ENCODE measurements at regions not wholly inside any gene's neighbourhood (a gene's known extent, or its start where the extent isn't known, plus 50 kb on each side); places are given as distances from the start of the nearest gene placed in this dataset.

DNA sequence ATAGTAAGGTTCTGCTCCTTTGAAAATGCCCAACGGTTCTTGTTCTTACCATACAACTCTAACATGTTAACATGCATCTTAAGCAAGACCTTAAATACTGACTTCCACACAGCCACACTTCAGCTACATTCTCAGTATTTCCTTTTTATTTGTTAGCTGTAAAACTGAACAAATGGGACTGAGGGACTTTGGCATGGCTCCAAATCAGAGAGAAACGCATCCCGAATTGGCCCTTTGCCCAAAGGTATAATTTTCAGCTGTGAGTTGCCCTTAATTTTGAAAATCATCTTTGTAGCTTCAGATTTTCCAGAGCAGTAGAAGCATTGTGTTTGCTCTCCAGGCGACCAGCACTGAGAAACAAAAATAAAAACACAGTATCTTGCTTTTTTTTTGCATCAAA is 56.4 kb downstream of the NEUROD6 start:
- DNase-seq (ENCODE audit: low spot score), result no peak

DNA sequence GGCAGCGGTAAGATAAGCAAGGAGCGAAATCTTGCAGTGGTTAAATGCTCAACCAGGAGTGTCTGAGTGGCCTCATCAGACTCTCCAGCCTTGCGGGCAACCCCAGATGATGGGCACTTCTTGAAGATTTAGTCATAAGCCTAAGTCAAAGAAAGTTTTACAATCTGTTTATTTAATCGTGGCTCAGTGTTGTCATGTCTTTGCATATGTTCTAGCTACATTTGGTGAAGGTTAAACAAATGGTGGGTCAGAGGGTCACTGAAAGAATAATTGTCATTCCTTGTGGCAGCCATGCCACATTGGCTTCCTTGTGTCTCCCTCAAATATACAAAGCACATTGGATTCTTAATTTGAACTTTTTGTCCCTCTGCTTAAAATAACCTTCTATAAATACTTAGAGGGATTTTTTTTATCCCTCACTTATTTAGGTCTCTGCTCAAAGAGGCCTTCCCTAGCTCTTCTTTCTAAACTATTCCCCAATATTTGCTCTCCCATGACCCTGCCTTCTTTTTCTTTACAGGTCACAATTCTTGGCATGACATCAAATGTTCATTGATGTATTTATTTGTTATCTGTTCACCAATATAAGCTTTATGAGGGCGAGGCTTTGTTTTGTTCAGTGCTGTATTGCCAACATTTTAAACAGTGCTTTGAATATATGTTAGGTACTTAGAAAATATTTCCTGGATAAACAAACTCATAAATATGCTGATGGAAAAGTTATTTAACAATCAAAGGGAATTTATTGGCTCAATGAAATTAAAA is 68.7 kb downstream of the NEUROD6 start:
- no peak for DNase-seq (ENCODE audit: low spot score)

DNA sequence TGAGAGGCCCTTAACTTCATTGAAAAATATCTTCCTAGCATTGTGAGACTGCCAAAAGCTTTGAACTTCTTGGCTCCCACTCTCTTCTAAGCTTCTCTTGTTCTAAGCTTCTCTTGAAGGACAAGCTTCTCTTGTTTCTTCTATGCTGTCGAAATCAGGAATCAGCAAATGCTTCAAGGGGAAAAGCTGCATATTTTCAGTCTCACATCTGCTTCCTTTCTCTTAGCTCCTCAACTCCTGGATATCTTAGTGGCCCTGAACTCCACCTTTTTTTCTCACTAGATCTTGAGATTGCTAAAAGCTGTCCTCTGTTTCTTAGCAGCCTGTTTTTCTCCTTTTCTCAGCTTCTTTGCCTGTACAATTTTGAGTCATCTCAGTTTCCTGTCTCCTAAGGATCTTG is 73.0 kb downstream of the NEUROD6 start:
- DNase-seq (ENCODE audit: low spot score), result no peak

DNA sequence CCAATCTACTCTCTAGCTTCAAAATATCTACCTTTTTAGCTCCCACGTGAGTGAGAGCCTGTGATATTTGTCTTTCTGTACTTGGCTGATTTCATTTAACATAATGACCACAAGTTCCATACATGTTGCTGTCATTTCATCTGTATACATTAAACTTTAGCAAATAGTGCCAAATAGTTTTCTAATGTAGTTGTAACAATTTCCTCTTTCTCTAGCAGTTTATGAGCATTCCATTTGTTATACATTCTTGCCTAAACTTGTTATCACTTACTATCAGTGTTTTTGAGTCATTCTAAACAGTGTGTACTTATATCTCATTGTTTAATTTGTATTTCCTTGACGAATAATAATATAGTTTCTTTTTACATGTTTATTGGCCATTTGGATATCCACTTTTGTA is 77.2 kb downstream of the NEUROD6 start:
- DNase-seq (ENCODE audit: low spot score), result no peak

DNA sequence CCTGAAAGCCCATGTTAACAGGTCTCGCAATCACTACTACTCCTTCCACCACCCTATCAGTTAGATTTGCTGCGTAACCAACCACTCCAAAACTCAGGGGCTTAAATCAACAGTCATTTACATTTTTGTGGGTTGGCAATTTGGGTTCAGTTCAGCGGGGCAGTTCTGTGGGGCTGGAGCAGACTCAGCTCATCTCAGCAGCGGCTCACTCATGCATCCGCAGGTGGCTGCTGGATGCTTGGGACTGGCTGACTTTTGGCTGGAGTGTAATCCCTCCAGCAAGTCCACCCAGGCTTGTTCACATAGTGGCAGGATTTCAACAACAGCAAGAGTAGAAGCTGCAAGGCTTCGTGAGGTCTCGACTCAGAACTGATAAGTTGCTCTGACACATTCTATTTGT is 79.2 kb downstream of the NEUROD6 start:
- DNase-seq (ENCODE audit: low spot score), result no peak

DNA sequence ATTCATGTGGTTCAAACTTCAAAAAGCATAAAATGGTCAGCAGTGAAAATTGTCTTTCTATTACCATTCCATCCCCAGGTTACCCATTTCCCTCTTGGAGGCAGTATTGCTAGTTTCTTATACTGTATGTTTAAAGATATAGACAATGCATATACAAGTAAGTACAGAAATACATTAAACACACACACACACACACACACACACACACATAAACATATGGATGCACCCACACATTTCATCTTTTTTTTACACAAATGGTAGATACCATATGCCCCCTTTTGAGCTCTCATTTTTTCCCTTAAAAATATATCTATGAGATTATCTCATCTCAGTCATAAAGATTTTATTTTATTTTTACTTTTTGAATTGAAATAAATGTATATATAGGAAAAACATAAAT is 79.7 kb downstream of the NEUROD6 start:
- DNase-seq (ENCODE audit: low spot score), result no peak

DNA sequence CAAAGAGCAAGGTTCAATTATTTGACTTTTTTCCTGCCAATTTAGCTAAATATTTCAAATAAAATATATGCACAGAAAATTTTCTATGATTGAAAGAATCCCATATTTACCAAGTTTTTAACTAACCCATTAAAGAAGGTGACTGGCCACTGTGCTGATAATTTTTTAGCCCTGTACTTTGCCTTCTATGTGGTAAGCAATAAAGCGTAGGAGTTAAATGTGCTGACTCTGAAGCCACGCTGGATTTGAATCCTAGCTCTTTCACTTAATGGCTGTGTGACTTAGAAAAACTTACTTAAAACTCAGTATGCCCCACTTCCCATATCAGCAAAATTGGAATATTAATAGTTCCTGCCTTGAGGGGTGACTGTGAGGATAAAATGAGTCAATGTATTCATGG is 82.1 kb downstream of the NEUROD6 start:
- DNase-seq (ENCODE audit: low spot score), result no peak

DNA sequence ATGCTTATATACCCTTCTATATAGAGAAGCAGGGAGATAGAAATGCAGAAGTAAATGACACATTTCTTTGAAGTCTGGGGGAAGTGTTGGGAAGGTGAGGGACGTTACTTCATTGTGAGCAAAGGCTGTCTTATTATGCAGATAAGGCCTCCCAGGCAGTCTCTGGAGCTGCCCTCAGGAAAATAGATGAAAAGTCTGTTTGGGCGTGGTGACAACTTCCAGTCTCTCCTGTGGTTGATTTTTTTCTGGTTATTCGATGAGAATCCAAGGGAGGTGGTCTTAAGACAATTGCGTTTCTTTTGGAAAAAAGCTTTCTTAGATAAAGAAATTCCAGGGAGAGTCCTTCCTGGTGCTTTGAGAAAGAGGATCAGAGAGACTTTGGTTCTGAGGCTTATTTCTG is 84.0 kb downstream of the NEUROD6 start:
- DNase-seq (ENCODE audit: low spot score), result no peak

DNA sequence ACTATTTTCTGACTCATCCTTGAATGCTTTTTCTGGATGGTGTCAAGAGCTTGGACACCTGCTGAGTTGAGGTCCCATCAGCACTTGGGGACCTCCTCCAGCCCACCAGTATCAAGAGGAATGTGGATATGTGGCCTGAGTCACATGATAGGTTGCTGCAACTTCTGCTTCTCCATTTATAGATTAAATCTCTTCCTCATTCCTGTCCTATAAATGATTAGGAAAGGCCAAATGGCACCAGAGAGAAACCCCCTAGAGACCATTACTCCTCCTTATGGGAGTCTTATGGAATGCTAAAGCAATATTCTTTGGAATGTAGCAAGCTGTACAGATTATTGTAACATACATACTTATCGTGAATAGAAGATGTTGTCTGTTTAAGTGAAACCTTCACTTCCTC is 85.6 kb downstream of the NEUROD6 start:
- no peak for DNase-seq (ENCODE audit: low spot score)

DNA sequence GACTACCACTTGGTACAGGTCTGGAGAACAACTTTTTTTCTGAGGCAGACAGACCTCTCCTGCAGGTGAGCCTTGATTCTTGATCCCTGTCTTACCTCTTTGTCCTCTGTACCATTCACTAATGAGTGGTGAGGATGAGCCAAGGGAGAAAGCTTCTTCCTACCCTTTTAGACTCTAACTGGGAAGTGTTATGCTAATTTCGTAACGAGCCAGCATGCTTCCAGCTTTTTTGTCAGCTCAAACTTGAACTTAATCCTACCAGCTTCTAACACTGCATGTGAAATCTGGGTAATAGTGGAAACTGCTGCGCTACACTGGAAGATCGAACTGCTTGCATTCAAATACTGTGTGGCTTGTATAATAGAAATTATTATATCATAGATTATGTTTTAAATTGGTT is 87.0 kb downstream of the NEUROD6 start:
- DNase-seq (ENCODE audit: low spot score), result no peak

DNA sequence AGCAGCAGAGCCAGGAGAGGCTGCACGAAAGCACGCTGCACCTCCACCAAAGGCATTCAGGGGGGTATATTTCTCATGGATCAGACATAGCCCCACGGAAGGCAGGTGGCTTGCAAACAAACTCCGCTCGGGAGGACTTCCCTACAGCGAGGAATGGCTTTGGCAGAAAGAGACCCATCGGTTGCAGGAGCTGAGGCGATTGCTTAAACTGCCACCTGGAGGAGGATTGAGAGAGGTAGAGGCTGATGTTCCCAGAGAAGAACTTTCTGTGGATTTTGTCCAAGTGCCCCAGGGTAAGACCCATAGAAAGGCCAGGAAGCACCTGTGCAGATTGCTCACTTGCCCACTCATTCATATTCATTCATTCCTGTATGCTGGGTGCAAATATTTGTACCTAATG is 89.1 kb downstream of the NEUROD6 start:
- no peak for DNase-seq (ENCODE audit: low spot score)

DNA sequence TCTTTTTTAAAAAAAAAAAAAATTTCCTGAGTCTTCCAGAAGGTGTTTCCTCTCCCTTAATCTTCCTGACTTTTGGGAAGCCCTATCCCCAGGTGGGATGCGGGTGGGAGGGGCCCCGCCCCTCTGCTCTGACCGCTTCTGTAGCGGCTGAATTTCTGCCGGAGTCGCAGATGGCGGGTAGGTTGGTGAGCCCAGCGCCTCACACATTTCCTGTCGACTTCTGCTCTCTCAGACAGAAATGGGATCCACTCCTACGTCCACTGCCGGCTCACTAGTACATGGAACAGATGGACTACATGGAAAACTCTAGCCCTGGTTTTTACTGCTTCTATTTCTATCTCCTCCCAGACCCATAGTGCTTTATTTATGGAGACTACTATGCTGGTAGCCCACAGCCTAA is 90.9 kb downstream of the NEUROD6 start:
- no peak for DNase-seq (ENCODE audit: low spot score)

DNA sequence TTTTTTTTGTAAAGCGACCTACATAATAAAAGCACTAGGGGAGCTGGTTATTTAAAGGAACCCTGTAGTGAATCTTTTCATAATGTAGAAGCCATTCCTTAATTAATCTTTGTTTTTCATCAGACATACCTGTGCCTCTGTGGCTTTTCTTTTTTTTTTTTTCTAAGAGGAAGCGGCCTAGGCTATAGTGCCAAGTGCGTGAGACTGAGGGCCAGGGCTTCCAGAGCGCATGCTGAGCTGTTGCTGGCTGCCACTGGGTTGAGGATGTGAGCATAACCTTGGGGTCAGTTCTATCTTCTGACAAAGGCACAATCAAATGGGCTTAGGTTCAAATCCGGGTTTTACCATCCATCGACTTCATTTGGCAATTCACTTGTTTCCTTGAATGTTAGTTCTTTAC is 103.7 kb downstream of the NEUROD6 start:
- DNase-seq (ENCODE audit: low spot score), result no peak

DNA sequence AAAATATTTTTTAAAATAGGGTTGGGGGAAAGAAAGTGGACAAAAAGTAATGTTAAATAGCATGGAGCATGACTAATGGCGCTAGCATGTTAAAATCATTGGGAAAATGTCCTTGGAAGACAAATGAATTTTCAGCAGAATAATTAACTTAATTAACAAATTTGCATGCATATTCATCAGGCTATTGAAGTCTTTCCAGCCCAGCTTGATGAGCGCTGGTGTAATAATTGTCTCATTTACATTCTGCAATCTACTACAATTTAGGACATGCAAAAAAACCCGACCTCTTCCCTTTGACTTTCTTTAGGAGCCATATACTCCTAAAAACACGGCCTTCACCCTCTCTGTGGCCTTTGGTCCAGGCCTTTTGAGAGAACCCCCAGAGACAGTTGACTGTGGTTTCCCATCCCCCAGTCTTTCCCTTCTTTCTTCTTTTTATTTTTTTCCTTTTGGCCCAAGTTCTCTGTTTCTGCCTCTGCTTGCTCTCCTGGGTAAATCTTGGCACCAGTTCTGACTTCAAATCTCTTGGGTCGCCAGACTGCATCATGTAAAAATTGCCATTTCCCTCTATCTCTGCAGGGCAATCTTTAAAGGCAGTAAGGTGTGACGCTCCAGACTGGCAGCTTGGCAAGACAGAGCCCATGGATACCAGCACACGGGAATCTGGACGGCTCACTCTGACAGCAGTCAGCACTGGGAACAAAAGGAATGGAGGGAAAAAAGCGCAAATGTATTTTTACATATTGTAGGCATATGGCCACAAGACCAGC is 105.5 kb downstream of the NEUROD6 start:
- DNase-seq (ENCODE audit: low spot score), result no peak

DNA sequence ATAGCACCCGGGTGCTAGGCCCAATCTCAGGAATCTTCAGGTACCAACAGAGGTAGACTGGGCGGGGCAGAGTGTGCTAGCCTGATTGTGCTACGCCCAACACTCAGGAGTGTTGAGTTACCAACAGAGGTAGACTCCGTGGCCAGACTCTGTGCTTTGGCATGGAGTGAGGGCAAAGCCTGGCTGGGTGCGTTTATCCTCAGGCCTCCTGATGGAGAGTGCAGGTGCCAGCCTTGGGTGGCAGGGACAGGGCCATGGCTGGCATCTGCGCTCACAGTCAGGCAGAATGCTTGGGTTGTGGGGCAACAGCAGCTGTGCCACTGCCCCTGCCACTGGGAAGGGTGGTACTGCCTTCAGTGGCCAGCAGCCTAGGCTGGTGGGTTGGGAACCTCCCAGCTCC is 111.6 kb downstream of the NEUROD6 start:
- DNase-seq (ENCODE audit: low spot score), result no peak

DNA sequence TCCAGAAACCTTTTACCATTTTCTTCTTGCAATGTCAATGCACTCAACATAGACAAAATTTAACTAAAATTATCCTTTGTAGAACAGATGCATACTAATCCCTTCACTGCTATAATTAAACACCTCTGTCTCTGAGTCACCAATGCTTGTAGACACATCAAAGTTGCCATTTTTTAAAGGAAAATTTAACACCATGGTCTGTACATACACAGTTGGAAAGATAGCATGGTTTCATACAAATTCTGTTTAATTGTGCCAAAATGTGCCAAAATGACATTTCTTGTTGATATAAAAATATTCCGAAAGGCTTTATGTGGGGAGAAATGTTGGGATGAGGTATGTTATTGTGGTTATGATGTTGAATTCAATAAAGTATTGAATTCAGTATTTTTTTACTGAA is 125.8 kb downstream of the NEUROD6 start:
- no peak for DNase-seq (ENCODE audit: low spot score)

DNA sequence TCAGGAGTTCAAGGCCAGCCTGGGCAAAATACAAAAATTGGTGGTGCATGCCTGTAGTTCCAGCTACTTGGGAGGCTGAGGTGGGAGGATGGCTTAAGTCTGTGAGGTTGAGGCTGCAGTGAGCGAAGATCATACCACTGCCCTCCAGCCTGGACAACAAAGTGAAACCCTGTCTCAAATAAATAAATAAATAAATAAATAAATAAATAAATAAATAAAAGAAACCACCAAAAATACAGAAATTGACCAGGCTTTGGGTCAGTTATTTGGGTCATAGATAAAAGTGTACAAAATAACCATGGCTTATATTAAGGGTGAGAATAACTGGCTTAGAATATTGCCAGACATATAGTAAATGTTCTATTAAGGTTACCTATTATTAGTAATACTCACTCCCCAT is 129.2 kb downstream of the NEUROD6 start:
- no peak for DNase-seq (ENCODE audit: low spot score)

DNA sequence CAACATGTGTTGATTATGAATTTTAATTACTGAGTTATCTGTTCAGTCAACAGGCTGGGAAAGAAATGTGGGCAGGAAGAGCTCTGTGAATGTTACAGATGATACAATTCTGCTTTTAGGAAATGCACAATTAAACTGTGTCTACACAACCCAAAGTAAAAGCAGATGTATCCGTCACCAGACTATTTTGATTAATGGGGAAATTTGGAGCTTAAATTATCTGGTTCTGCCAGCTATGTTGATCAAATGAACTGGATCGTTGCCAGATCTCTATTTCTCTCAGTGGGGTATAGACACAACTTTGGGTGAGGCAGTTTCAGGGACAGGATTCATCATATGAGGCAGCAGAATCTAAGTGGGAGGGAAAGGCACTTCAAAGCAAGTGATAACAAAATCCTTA is 136.5 kb downstream of the NEUROD6 start:
- no peak for DNase-seq (ENCODE audit: low spot score)

DNA sequence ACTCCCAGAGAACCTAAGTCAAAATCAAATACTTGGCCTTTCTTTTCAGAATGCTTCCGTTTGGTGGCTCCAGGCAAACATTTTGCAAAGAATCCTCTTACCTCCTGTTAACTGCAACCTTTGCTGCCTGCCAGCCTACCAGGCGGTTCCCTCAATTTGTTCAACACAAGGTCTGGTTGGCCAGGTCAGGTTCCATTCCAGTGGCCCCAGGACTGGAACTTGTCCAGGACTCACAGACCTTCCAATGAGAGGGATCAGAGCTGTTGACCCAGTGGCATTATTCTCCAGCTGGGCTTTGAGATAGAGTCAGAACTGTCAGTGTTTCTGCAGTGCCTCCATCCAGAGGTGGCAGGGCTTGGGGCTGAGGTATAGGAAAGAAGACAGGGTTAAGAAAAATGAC is 137.0 kb downstream of the NEUROD6 start:
- no peak for DNase-seq (ENCODE audit: low spot score)

DNA sequence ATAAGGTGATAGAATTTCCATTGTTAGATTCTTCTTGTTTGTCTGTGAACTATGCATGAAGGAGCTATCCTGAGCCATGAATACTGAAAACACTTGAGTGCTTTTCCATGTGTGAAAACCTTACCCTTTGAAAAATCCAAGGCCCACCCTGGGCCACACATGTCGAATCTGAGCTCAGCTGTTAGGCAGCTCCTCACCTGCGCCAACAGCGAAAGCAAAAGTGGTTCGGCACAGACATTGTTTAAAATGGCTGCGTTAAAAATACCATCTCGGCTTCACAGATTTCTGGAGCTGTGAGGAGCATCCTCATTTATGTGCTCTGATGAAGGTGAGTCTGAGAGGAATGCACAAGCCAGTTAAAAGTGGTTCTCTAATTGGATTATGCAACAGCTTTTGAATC is 137.7 kb downstream of the NEUROD6 start:
- DNase-seq (ENCODE audit: low spot score), result no peak

DNA sequence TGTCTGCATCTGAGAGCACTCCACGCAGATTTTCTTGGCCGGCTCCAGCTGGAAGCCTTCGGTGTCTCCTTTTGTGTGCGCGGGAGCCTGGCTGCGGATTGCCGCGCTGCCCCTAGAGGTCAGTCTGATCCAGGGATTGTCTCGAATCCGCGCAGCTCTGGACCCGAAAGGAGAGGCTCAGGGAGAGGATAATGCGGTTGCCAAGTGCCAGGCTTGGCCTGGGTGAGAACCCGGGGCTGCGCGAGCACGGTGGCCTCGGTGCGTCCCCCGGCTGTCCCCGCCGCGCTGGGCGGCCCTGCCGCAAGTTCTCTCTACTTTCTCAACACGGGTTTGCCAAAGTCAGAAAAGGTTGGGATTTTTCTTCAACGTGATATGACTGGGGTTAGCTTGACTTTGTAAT is 140.9 kb downstream of the ADCYAP1R1 start:
- peak; percentile 44 for DNase-seq (ENCODE audit: low spot score)

DNA sequence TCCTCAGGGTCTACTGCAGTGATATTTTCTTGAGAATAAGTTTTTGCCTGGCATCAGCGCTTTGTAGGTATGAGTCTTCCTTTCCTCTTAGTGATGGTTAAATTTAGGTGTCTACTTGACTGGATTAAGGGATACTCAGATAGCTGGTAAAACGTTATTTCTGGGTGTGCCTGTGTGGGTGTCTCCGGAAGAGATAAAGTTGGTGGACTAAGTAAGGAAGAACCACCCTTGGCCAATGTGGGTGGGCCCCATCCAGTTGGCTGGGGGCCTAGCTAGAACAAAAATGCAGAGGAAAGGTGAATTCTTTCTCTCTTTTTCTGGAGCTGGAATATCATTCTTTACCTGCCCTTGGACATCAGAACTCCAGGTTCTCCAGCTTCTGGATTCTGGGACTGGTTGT is 138.8 kb downstream of the ADCYAP1R1 start:
- no peak for DNase-seq (ENCODE audit: low spot score)

DNA sequence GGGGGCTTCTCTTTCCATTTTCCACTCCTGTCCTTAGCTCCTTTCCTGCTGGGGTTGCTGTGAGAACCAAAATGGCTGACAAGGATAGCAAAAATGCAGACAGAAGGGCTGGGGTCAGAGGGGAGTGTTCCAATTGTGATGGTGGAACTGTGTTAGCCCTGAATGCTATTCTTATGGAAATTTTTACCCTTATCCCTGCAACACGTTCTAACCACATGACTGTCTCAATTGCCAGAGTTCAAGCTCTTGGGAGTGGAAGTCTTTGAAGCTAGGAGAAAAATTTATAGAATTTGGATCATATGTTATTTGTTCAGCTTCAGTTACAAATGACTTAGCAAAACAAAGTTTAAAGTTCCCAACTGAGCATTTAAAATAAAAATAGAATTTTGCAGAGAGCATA is 134.1 kb downstream of the ADCYAP1R1 start:
- no peak for DNase-seq (ENCODE audit: low spot score)

DNA sequence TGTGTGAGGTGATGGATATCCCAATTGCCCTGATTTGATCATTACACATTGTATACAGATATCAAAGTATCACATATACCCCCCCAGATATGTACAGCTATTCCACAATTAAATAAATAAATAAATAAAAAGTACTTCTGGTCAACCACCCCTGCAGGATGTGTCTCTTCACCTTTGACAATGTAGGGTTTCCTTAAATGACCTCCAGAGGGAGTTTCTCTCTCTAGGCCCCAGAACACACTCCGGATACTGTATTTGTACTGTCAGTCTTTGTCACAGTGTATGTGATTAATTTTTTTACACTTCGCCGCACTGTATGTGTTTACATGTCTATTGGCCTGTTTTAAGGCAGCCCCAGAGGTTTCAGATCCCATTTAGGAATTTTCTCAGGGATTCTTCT is 123.6 kb downstream of the ADCYAP1R1 start:
- DNase-seq (ENCODE audit: low spot score), result no peak

All from kidney capillary endothelial cell (primary cell).